Mesothelial cell of epicardium (in vitro differentiated cells): ENCODE measurements at regions not wholly inside any gene's neighbourhood (a gene's known extent, or its start where the extent isn't known, plus 50 kb on each side); places are given as distances from the start of the nearest gene placed in this dataset.

Experiments
- DNase-seq, 2 experiments: peaks; one replicate each; pipeline ENCODE4 v3.0.0; 2021; ENCODE audit warnings: low spot score in 2 of 2; ENCODE audit not compliant: unreplicated experiment in 2 of 2
- H3K27ac Mint-ChIP-seq: 2 replicates; pipeline ENCODE4 v1.8.0; 2021; ENCODE audit warnings: mixed read lengths
- H3K27me3 Mint-ChIP-seq: 2 replicates; pipeline ENCODE4 v1.8.0; 2021; ENCODE audit warnings: low read depth, mixed read lengths
- H3K36me3 Mint-ChIP-seq: 2 replicates; pipeline ENCODE4 v1.8.0; 2021; ENCODE audit warnings: mixed read lengths
- H3K4me1 Mint-ChIP-seq: 2 replicates; pipeline ENCODE4 v1.8.0; 2021; ENCODE audit warnings: mixed read lengths
- H3K4me3 Mint-ChIP-seq: 2 replicates; pipeline ENCODE4 v1.8.0; 2021; ENCODE audit warnings: mild to moderate bottlenecking, moderate library complexity, mixed read lengths
- H3K9me3 Mint-ChIP-seq: 2 replicates; pipeline ENCODE4 v1.8.0; 2021; ENCODE audit warnings: mixed read lengths
- CTCF ChIP-seq: fragments of 200-600 bp; sonication (generic); IDR thresholded peaks from one replicate; pipeline ENCODE4 v1.5.0; 2021; ENCODE audit warnings: antibody characterized with exemption; ENCODE audit not compliant: unreplicated experiment

DNA sequence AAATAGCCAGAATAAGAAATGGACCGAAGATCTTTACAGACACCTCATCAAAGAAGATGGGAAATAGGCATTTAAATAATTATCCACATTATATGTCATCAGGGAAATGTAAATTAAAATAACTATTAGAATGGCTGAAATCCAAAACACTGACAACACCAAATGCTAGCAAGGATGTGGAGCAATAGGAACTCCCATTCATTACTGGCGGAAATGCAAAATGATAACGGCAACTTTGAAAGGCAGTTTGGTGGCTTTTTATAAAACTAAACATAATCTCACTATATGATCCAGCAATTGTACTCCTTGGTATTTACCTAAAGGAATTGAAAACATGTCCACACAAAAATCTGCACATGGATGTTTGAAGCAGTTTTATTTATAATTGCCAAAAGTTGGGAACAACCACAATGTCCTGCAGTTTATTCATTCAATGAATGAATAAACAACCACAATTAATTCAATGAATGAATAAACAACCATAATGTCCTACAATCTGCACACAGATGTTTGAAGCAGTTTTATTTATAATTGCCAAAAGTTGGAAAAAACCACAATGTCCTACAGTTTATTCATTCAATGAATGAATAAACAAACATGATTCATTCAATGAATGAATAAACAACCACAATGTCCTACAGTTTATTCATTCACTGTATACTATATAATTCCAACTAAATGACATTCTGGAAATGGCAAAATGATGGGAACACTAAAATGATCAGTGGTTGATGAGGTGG lies 117.6 kb upstream of the PCDH18 start:
- H3K4me1 Mint-ChIP-seq = peaks cover 1% of the 10 kb centered on the region
- DNase-seq = no peak
- H3K27me3 Mint-ChIP-seq = no peaks in the 10 kb centered on the region
- no peak overlapping the region for H3K27ac Mint-ChIP-seq
- no peak for TF ChIP-seq CTCF
- H3K36me3 Mint-ChIP-seq = no peaks in the 10 kb centered on the region
- no peaks in the 10 kb centered on the region for H3K9me3 Mint-ChIP-seq
- no peak overlapping the region for H3K4me3 Mint-ChIP-seq

- peaks cover 1% of the 10 kb centered on the region for H3K4me1 Mint-ChIP-seq
- no peak overlapping the region for H3K27ac Mint-ChIP-seq
- no peak for TF ChIP-seq CTCF
- H3K27me3 Mint-ChIP-seq = no peaks in the 10 kb centered on the region
- no peak overlapping the region for H3K4me3 Mint-ChIP-seq
- no peak for DNase-seq
- H3K9me3 Mint-ChIP-seq = no peaks in the 10 kb centered on the region
- no peaks in the 10 kb centered on the region for H3K36me3 Mint-ChIP-seq
These were observed 116.2 kb upstream of the PCDH18 start for GRCh38 chr4:137648531-137648930.

GRCh38 chr4:137647375-137647774 lies 115.1 kb upstream of the PCDH18 start:
- H3K4me3 Mint-ChIP-seq = no peak overlapping the region
- no peak overlapping the region for H3K27ac Mint-ChIP-seq
- no peaks in the 10 kb centered on the region for H3K27me3 Mint-ChIP-seq
- DNase-seq = no peak
- no peaks in the 10 kb centered on the region for H3K9me3 Mint-ChIP-seq
- no peaks in the 10 kb centered on the region for H3K36me3 Mint-ChIP-seq
- H3K4me1 Mint-ChIP-seq = no peaks in the 10 kb centered on the region
- no peak for TF ChIP-seq CTCF

- no peaks in the 10 kb centered on the region for H3K27me3 Mint-ChIP-seq
- no peaks in the 10 kb centered on the region for H3K9me3 Mint-ChIP-seq
- no peak overlapping the region for H3K27ac Mint-ChIP-seq
- H3K4me1 Mint-ChIP-seq = peaks cover 3% of the 10 kb centered on the region
- TF ChIP-seq CTCF = no peak
- no peaks in the 10 kb centered on the region for H3K36me3 Mint-ChIP-seq
- no peak overlapping the region for H3K4me3 Mint-ChIP-seq
- DNase-seq = no peak
These were observed 111.9 kb upstream of the PCDH18 start for GRCh38 chr4:137644201-137644600.

DNA sequence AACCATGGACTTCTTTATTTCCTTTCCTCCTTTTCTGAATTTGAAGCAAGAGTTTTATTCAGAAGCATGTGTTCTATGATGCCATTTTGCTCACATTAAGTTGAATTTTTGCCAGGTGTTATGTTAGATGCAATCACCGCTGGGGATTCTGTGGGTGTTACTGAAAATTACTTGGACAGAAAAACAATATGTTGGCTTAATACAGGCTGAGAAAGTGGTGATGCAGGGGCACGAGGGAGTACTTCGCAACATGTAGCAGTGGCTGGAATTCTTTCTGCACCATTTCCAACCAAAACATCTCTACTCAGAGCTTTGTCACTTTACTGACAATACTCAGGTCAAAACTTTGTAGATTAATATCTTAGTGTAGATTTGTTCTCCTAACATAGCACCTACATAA lies 109.2 kb upstream of the PCDH18 start:
- no peak for DNase-seq
- no peak for TF ChIP-seq CTCF
- H3K9me3 Mint-ChIP-seq = no peaks in the 10 kb centered on the region
- H3K4me3 Mint-ChIP-seq = no peak overlapping the region
- peaks cover 4% of the 10 kb centered on the region for H3K4me1 Mint-ChIP-seq
- no peak overlapping the region for H3K27ac Mint-ChIP-seq
- H3K36me3 Mint-ChIP-seq = no peaks in the 10 kb centered on the region
- H3K27me3 Mint-ChIP-seq = no peaks in the 10 kb centered on the region

DNA sequence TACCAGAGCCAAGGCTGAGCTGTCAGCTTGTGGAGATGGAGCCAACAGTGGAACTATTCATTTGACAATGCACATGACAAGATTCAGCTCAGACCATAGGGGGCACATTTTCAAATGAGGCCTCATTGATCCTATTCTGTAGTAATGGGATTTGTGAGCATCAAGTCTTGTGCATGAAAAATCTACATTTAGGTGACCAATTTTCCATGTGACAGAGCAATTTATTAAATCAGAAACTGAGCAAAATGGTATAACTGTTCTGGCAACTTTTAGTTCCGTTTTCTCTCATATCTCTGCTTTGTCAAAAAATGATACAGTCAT lies 108.5 kb upstream of the PCDH18 start:
- peaks cover 5% of the 10 kb centered on the region for H3K4me1 Mint-ChIP-seq
- TF ChIP-seq CTCF = no peak
- no peak for DNase-seq

More for the DNA sequence above, 108.5 kb upstream of the PCDH18 start:
- H3K27ac Mint-ChIP-seq = no peak overlapping the region
- no peaks in the 10 kb centered on the region for H3K36me3 Mint-ChIP-seq
- no peak overlapping the region for H3K4me3 Mint-ChIP-seq
- H3K27me3 Mint-ChIP-seq = no peaks in the 10 kb centered on the region
- no peaks in the 10 kb centered on the region for H3K9me3 Mint-ChIP-seq
